ENCODE measurements at regions not wholly inside any gene's neighbourhood (a gene's known extent, or its start where the extent isn't known, plus 50 kb on each side); places are given as distances from the start of the nearest gene placed in this dataset.

- Histone ChIP-seq H4K5ac (ENCODE audit: low read depth, low read length) (no peak overlapping the region), H2AK5ac (ENCODE audit: low read depth, low read length) (no peak overlapping the region), H2BK15ac (ENCODE audit: low read depth, low read length) (no peak overlapping the region), H3K4ac (ENCODE audit: low read depth, low read length) (no peak overlapping the region), H3K4me3 (ENCODE audit: insufficient read depth, low read depth, low read length) (no peak overlapping the region), H3K27me3 (ENCODE audit: control insufficient read depth, insufficient read depth, low read length) (no peaks in the 10 kb centered on the region), H3K36me3 (ENCODE audit: control insufficient read depth, insufficient read depth, low read length) (no peaks in the 10 kb centered on the region), H2BK20ac (ENCODE audit: low read depth, low read length) (no peak overlapping the region), H3K56ac (ENCODE audit: extremely low read depth, insufficient read depth, low read length) (no peak overlapping the region), H2BK120ac (ENCODE audit: low read depth, low read length) (no peak overlapping the region), H3K14ac (replicated peaks; ENCODE audit: low read depth, low read length) (no peak overlapping the region), H3K9me1 (ENCODE audit: insufficient read depth, low read length) (no peaks in the 10 kb centered on the region), H4K20me1 (ENCODE audit: insufficient read depth, low read length) (no peaks in the 10 kb centered on the region), H3K18ac (ENCODE audit: low read depth, low read length) (no peak overlapping the region), H2AFZ (replicated peaks; ENCODE audit: low read length, poor library complexity) (no peak overlapping the region), H4K91ac (ENCODE audit: insufficient read depth, low read depth, low read length) (no peak overlapping the region), H2BK5ac (ENCODE audit: low read depth, low read length, poor library complexity, severe bottlenecking) (no peak overlapping the region), H3K9ac (ENCODE audit: low read depth, low read length) (no peak overlapping the region), H3K79me1 (ENCODE audit: low read depth in 1 of 2, low read length in 2 of 2) (no peaks in the 10 kb centered on the region), H3K27ac (ENCODE audit: insufficient read depth, low read length) (no peak overlapping the region), H3K4me2 (ENCODE audit: low read depth, low read length) (no peak overlapping the region), H3K9me3 (ENCODE audit: control insufficient read depth, insufficient read depth, low read length) (peaks cover 8% of the 10 kb centered on the region), H4K8ac (ENCODE audit: low read depth in 2 of 2, low read length in 2 of 2) (no peak overlapping the region), H2AK9ac (replicated peaks; ENCODE audit: low read depth, low read length, poor library complexity) (no peak overlapping the region), H3K4me1 (ENCODE audit: control insufficient read depth, insufficient read depth, low read length) (no peaks in the 10 kb centered on the region), H3K23ac (ENCODE audit: low read depth, low read length) (no peak overlapping the region)
- ATAC-seq (ENCODE audit: low read depth) (no peak), DNase-seq (no peak)
- no peak for TF ChIP-seq CEBPB (IDR thresholded peaks at IDR 0.05; ENCODE audit: low read depth, low read length)
- TF ChIP-seq CHD1 (IDR thresholded peaks at IDR 0.05; ENCODE audit: low read depth, low read length) = no peak
- TF ChIP-seq SMC3 (IDR thresholded peaks at IDR 0.05; ENCODE audit: low read depth, low read length) = no peak
- no peak for TF ChIP-seq RCOR1 (IDR thresholded peaks at IDR 0.05; ENCODE audit: insufficient replicate concordance, low read length)
- no peak for TF ChIP-seq BHLHE40 (IDR thresholded peaks at IDR 0.05; ENCODE audit: low read depth, low read length)
- TF ChIP-seq NFE2L2 (IDR thresholded peaks at IDR 0.05; ENCODE audit: low read depth, low read length) = no peak
- no peak for TF ChIP-seq MAFK (IDR thresholded peaks at IDR 0.05; ENCODE audit: low read depth, low read length)
- no peak for TF ChIP-seq ELK1 (IDR thresholded peaks at IDR 0.05; ENCODE audit: borderline replicate concordance, low read depth, low read length)
- TF ChIP-seq CTCF (conservative IDR thresholded peaks at IDR 0.05; ENCODE audit: low read depth, low read length) = no peak
- TF ChIP-seq POLR2A (IDR thresholded peaks at IDR 0.05; ENCODE audit: low read depth, low read length) = no peak
- no TSS peak for BruUV-seq (replicated peaks)
- ChIA-PET CTCF (no interaction called here), POLR2A (ENCODE audit: unreplicated experiment) (no interaction called here)
- intact Hi-C loops (cut with micrococcal nuclease) = no loop called here
- dilution Hi-C loops (cut with HindIII; ENCODE audit: low sequenced_read_pairs, unreplicated experiment) = no loop called here
- WGBS, 2 experiments (ENCODE audit: extremely low coverage in 2 of 2, insufficient read length in 1 of 2) = no CpG with 5 or more reads among the region's 6 CpGs
- in situ Hi-C loops (cut with MboI; ENCODE audit: low sequenced_read_pairs) = no loop called here
Observed at GRCh38 chr10:2744547-2745200, 322.7 kb upstream of the PFKP start.
